ENCODE measurements at regions not wholly inside any gene's neighbourhood (a gene's known extent, or its start where the extent isn't known, plus 50 kb on each side); places are given as distances from the start of the nearest gene placed in this dataset.

GRCh38 chr13:76745261-76746200 lies 140.7 kb downstream of the KCTD12 start:
- DNase-seq: no peak

- no peak for DNase-seq
Observed at GRCh38 chr13:76741624-76742023, 144.6 kb downstream of the KCTD12 start.

- no peak for DNase-seq
Observed at GRCh38 chr13:76741046-76741445, 145.2 kb downstream of the KCTD12 start.

GRCh38 chr13:76738616-76739015 lies 147.6 kb downstream of the KCTD12 start:
- DNase-seq: no peak

- no peak for DNase-seq
Observed at GRCh38 chr13:76737526-76737925, 148.7 kb downstream of the KCTD12 start.

GRCh38 chr13:76735641-76736040 lies 150.6 kb downstream of the KCTD12 start:
- DNase-seq: no peak

GRCh38 chr13:76733671-76734070 lies 152.5 kb downstream of the KCTD12 start:
- no peak for DNase-seq

- DNase-seq: no peak
Observed at GRCh38 chr13:76732367-76732766, 153.8 kb downstream of the KCTD12 start.

GRCh38 chr13:76730220-76730619 lies 156.0 kb downstream of the KCTD12 start:
- no peak for DNase-seq

- DNase-seq: no peak
Observed at GRCh38 chr13:76729691-76730090, 156.5 kb downstream of the KCTD12 start.

GRCh38 chr13:76725896-76726295 lies 160.3 kb downstream of the KCTD12 start:
- no peak for DNase-seq

- DNase-seq: no peak
Observed at GRCh38 chr13:76725211-76725610, 161.0 kb downstream of the KCTD12 start.

GRCh38 chr13:76724421-76724820 lies 161.8 kb downstream of the KCTD12 start:
- DNase-seq: no peak

GRCh38 chr13:76723551-76724232 lies 162.5 kb downstream of the KCTD12 start:
- no peak for DNase-seq

GRCh38 chr13:76722782-76723181 lies 163.4 kb downstream of the KCTD12 start:
- no peak for DNase-seq

GRCh38 chr13:76720821-76721220 lies 165.4 kb downstream of the KCTD12 start:
- no peak for DNase-seq

GRCh38 chr13:76720416-76720815 lies 165.8 kb downstream of the KCTD12 start:
- no peak for DNase-seq

GRCh38 chr13:76719955-76720354 lies 166.2 kb downstream of the KCTD12 start:
- DNase-seq: no peak

GRCh38 chr13:76717092-76717491 lies 169.1 kb downstream of the KCTD12 start:
- DNase-seq: no peak

GRCh38 chr13:76715621-76716020 lies 170.6 kb downstream of the KCTD12 start:
- DNase-seq: no peak

GRCh38 chr13:76715075-76715474 lies 171.1 kb downstream of the KCTD12 start:
- DNase-seq: no peak

GRCh38 chr13:76713280-76713679 lies 172.9 kb downstream of the KCTD12 start:
- no peak for DNase-seq

GRCh38 chr13:76711550-76712182 lies 174.5 kb downstream of the KCTD12 start:
- DNase-seq: no peak

- no peak for DNase-seq
Observed at GRCh38 chr13:76709851-76710250, 176.4 kb downstream of the KCTD12 start.
